Mesenchymal stem cell (in vitro differentiated cells and primary cell): ENCODE measurements at regions not wholly inside any gene's neighbourhood (a gene's known extent, or its start where the extent isn't known, plus 50 kb on each side); places are given as distances from the start of the nearest gene placed in this dataset.

Experiments
- DNase-seq: peaks from one replicate; pipeline ENCODE4 v3.0.0-alpha.2; 2013
- H2AFZ ChIP-seq: one replicate; pipeline ENCODE4 v1.6.1; 2013; ENCODE audit warnings: low read depth, mild to moderate bottlenecking, control low read depth, inconsistent platforms, low read length, moderate library complexity
- H2AK5ac ChIP-seq: 2 replicates; pipeline ENCODE4 v1.6.1; 2013; ENCODE audit warnings: low read length, moderate library complexity, mild to moderate bottlenecking, inconsistent platforms; ENCODE audit not compliant: severe bottlenecking
- H2BK120ac ChIP-seq: one replicate; pipeline ENCODE4 v1.6.1; 2013; ENCODE audit warnings: low read depth, mild to moderate bottlenecking, inconsistent platforms, low read length, moderate library complexity
- H2BK12ac ChIP-seq, 2 experiments: one replicate each; pipeline ENCODE4 v1.6.1; 2013; ENCODE audit warnings: inconsistent platforms in 2 of 2, low read length in 2 of 2, mild to moderate bottlenecking in 2 of 2, moderate library complexity in 2 of 2, control low read depth in 1 of 2
- H2BK15ac ChIP-seq: one replicate; pipeline ENCODE4 v1.6.1; 2013; ENCODE audit warnings: mild to moderate bottlenecking, low read depth, inconsistent platforms; ENCODE audit not compliant: poor library complexity, severe bottlenecking
- H2BK5ac ChIP-seq: 2 replicates; pipeline ENCODE4 v1.6.1; 2013; ENCODE audit warnings: low read depth, mild to moderate bottlenecking, low read length, control low read depth, inconsistent platforms; ENCODE audit not compliant: poor library complexity, severe bottlenecking
- H3K14ac ChIP-seq, 2 experiments: one replicate each; pipeline ENCODE4 v1.6.1; 2013; ENCODE audit warnings: inconsistent platforms in 2 of 2, low read length in 2 of 2, control low read depth in 1 of 2, mild to moderate bottlenecking in 1 of 2, moderate library complexity in 1 of 2
- H3K18ac ChIP-seq, 2 experiments: one replicate each; pipeline ENCODE4 v1.6.1; 2013; ENCODE audit warnings: inconsistent platforms in 2 of 2, low read length in 2 of 2, control low read depth in 1 of 2, low read depth in 1 of 2, mild to moderate bottlenecking in 1 of 2
- H3K23ac ChIP-seq, 2 experiments: one replicate each; pipeline ENCODE4 v1.6.1; 2013; ENCODE audit warnings: inconsistent platforms in 2 of 2, low read length in 2 of 2, mild to moderate bottlenecking in 2 of 2, moderate library complexity in 2 of 2, control low read depth in 1 of 2
- H3K27ac ChIP-seq: 2 replicates; pipeline ENCODE4 v1.5.1; 2013; ENCODE audit warnings: mild to moderate bottlenecking, moderate library complexity, low read length, control low read depth, inconsistent platforms; ENCODE audit not compliant: poor library complexity, severe bottlenecking
- H3K27me3 ChIP-seq, 2 experiments: 2 replicates each; pipeline versions ENCODE4 v1.6.1 to v1.7.0; 2013; ENCODE audit warnings: low read length in 2 of 2, mild to moderate bottlenecking in 2 of 2, moderate library complexity in 2 of 2, control low read depth in 1 of 2, inconsistent platforms in 1 of 2; ENCODE audit not compliant: control insufficient read depth in 1 of 2, insufficient read depth in 1 of 2
- H3K36me3 ChIP-seq, 2 experiments: 2 replicates each; pipeline versions ENCODE4 v1.6.1 to v1.7.0; 2013; ENCODE audit warnings: low read length in 2 of 2, control low read depth in 1 of 2, inconsistent platforms in 1 of 2, low read depth in 1 of 2, mild to moderate bottlenecking in 1 of 2; ENCODE audit not compliant: insufficient read depth in 2 of 2, control insufficient read depth in 1 of 2
- H3K4ac ChIP-seq, 2 experiments: one replicate each; pipeline ENCODE4 v1.6.1; 2013; ENCODE audit warnings: inconsistent platforms in 2 of 2, low read length in 2 of 2, mild to moderate bottlenecking in 2 of 2, moderate library complexity in 2 of 2, control low read depth in 1 of 2, low read depth in 1 of 2
- H3K4me1 ChIP-seq: 2 replicates; pipeline ENCODE4 v1.6.1; 2013; ENCODE audit warnings: low read depth, low read length, control low read depth; ENCODE audit not compliant: control insufficient read depth, insufficient read depth
- H3K4me2 ChIP-seq: 2 replicates; pipeline ENCODE4 v1.6.1; 2013; ENCODE audit warnings: low read length, mild to moderate bottlenecking, inconsistent platforms; ENCODE audit not compliant: poor library complexity, severe bottlenecking
- H3K4me3 ChIP-seq, 2 experiments: 2 replicates each; pipeline versions ENCODE4 v1.5.1 to v1.7.0; 2013; ENCODE audit warnings: low read length in 2 of 2, mild to moderate bottlenecking in 2 of 2, control low read depth in 1 of 2, low read depth in 1 of 2; ENCODE audit not compliant: insufficient read depth in 1 of 2
- H3K79me1 ChIP-seq: replicated peaks from 2 replicates; pipeline ENCODE4 v1.6.1; 2013; ENCODE audit warnings: mild to moderate bottlenecking, control low read depth, low read length, inconsistent platforms; ENCODE audit not compliant: poor library complexity, severe bottlenecking
- H3K9ac ChIP-seq: 2 replicates; pipeline ENCODE4 v1.7.0; 2013; ENCODE audit warnings: mild to moderate bottlenecking, low read length, moderate library complexity
- H3K9me3 ChIP-seq: 2 replicates; pipeline ENCODE4 v1.7.0; 2013; ENCODE audit warnings: mild to moderate bottlenecking, low read length; ENCODE audit not compliant: control insufficient read depth
- H4K8ac ChIP-seq: one replicate; pipeline ENCODE4 v1.6.1; 2013; ENCODE audit warnings: inconsistent platforms, mild to moderate bottlenecking, low read length, moderate library complexity
- H4K91ac ChIP-seq: one replicate; pipeline ENCODE4 v1.6.1; 2013; ENCODE audit warnings: mild to moderate bottlenecking, low read length, inconsistent platforms
- WGBS: methylation state at CpG from one replicate; pipeline ENCODE4 v1.1.7; 2013; ENCODE audit warnings: mixed read lengths; 5-methylcytosine and 5-hydroxymethylcytosine counted together

DNA sequence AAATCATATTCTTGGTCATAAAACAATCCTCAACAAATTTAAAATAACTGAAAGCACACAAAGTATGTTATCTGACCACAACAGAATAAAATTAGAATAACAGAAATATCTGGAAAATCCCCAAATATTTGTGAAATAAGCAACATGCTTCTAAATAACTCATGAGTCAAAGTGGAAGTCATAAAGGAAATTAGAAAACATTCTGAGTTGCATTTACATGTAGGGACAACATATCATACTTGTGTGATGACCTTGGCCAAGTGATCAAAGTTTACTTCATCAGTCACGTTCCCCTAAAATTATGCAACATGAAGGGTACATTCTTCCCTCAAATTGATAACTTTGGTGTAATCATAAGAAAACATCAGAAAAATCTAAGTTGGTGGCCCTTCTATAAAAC is 64.7 kb downstream of the CSF2 start:
- H2AK5ac ChIP-seq = no peak overlapping the region
- 100% methylated on average over 1 of the region's 1 CpG for WGBS
- H3K4me2 ChIP-seq = no peak overlapping the region
- no peak overlapping the region for H2BK15ac ChIP-seq
- no peak for DNase-seq
- no peak overlapping the region for H2BK120ac ChIP-seq
- H3K9ac ChIP-seq = no peak overlapping the region
- H3K79me1 ChIP-seq = no peaks in the 10 kb centered on the region
- no peak overlapping the region for H2BK5ac ChIP-seq
- H3K4me1 ChIP-seq = no peaks in the 10 kb centered on the region
- H3K27ac ChIP-seq = no peak overlapping the region
- H2BK12ac ChIP-seq = no peak overlapping the region
- no peak overlapping the region for H3K4ac ChIP-seq
- H3K18ac ChIP-seq = no peak overlapping the region
- no peak overlapping the region for H4K91ac ChIP-seq
- H4K8ac ChIP-seq = no peak overlapping the region
- no peak overlapping the region for H3K23ac ChIP-seq
- no peak overlapping the region for H3K14ac ChIP-seq
- H2AFZ ChIP-seq = no peak overlapping the region
- H3K27me3 ChIP-seq = no peaks in the 10 kb centered on the region
- peaks cover 37% of the 10 kb centered on the region for H3K9me3 ChIP-seq
- H3K4me3 ChIP-seq = no peak overlapping the region
- no peaks in the 10 kb centered on the region for H3K36me3 ChIP-seq
